GM12878 (cell line): ENCODE measurements at regions not wholly inside any gene's neighbourhood (a gene's known extent, or its start where the extent isn't known, plus 50 kb on each side); places are given as distances from the start of the nearest gene placed in this dataset.

Experiments used
- ATAC-seq: fragments of 200-7000 bp; cut with Tn5 transposase; 3 replicates; pipeline ENCODE4 v1.9.1; 2020; ENCODE audit warnings: mild to moderate bottlenecking, moderate library complexity
- BruUV-seq: library from RNA; stranded (reverse); fragments of 400-500 nt; replicated peaks from 2 replicates; lab custom pipeline; 2021; lab: Mats Ljungman, UMichigan
- CTCF ChIA-PET: fragments of 300-600 bp; sonication (Branson Sonifier 250); formaldehyde crosslinking; extraction: SDS; loops from one replicate; lab custom pipeline; 2021; ENCODE audit warnings: inconsistent platforms; lab: Yijun Ruan, JAX
- POLR2A ChIA-PET: fragments of 350-600 bp; formaldehyde crosslinking; extraction: SDS; loops from one replicate; lab custom pipeline; 2021; ENCODE audit warnings: inconsistent platforms; lab: Charles Lee
- RAD21 ChIA-PET: fragments of 300-600 bp; sonication (Branson Sonifier 250); formaldehyde crosslinking; loops from one replicate; lab custom pipeline; 2023; ENCODE audit warnings: antibody characterized with exemption; ENCODE audit not compliant: unreplicated experiment; lab: Charles Lee
- SMC1A ChIA-PET: fragments of 300-600 bp; sonication (Branson Sonifier 250); formaldehyde crosslinking; loops from one replicate; lab custom pipeline; 2023; ENCODE audit not compliant: unreplicated experiment, uncharacterized antibody; lab: Charles Lee
- DNase-seq: peaks from one replicate; pipeline ENCODE4 v3.0.0-alpha.2; 2011; ENCODE audit warnings: low read depth, low spot score
- FAIRE-seq: peaks from 3 replicates; lab custom pipeline; 2011; peaks lifted over from hg19 to GRCh38; lab: Jason Lieb, UNC
- H2AFZ ChIP-seq: 2 replicates; pipeline ENCODE4 v1.6.0; 2011; ENCODE audit warnings: low read depth, low read length, control low read depth; ENCODE audit not compliant: control insufficient read depth
- H3K27ac ChIP-seq: 2 replicates; pipeline ENCODE4 v1.5.1; 2011; ENCODE audit warnings: control low read depth; ENCODE audit not compliant: control insufficient read depth, insufficient read depth
- H3K27me3 ChIP-seq, 2 experiments: replicated peaks in 1 of 2; 2 replicates each; pipeline versions ENCODE4 v1.6.0 to v1.6.1; 2011; ENCODE audit warnings: low read length in 1 of 2; ENCODE audit not compliant: control insufficient read depth in 2 of 2, insufficient read depth in 2 of 2
- H3K36me3 ChIP-seq, 2 experiments: 2 replicates each; pipeline ENCODE4 v1.5.1; 2011; ENCODE audit warnings: low read length in 1 of 2; ENCODE audit not compliant: control insufficient read depth in 2 of 2, insufficient read depth in 2 of 2
- H3K4me1 ChIP-seq: 2 replicates; pipeline ENCODE4 v1.6.1; 2011; ENCODE audit warnings: mild to moderate bottlenecking, low read length, moderate library complexity, mixed read lengths; ENCODE audit not compliant: control insufficient read depth, insufficient read depth
- H3K4me2 ChIP-seq: 2 replicates; pipeline ENCODE4 v1.6.0; 2011; ENCODE audit warnings: control low read depth; ENCODE audit not compliant: control insufficient read depth, insufficient read depth
- H3K4me3 ChIP-seq: fragments of 200-600 bp; sonication (generic); 2 replicates; pipeline ENCODE4 v1.5.1; 2016
- H3K79me2 ChIP-seq: 2 replicates; pipeline ENCODE4 v1.6.0; 2011; ENCODE audit warnings: low read length; ENCODE audit not compliant: control insufficient read depth, insufficient read depth
- H3K9ac ChIP-seq: 2 replicates; pipeline ENCODE4 v1.8.0; 2011; ENCODE audit warnings: low read length, control low read depth, mixed read lengths; ENCODE audit not compliant: control insufficient read depth, insufficient read depth
- H3K9me3 ChIP-seq: replicated peaks from 3 replicates; pipeline ENCODE4 v1.5.1; 2011; ENCODE audit warnings: mild to moderate bottlenecking, low read length; ENCODE audit not compliant: control insufficient read depth, insufficient read depth
- H4K20me1 ChIP-seq: 2 replicates; pipeline ENCODE4 v1.6.0; 2011; ENCODE audit not compliant: control insufficient read depth, insufficient read depth
- BRCA1 ChIP-seq: IDR thresholded peaks from 2 replicates; pipeline ENCODE4 v1.6.1; 2011; ENCODE audit warnings: low read depth, low read length, improper control_type of control experiment
- IKZF2 ChIP-seq, 2 experiments: fragments of 450-650 bp; IDR thresholded peaks; 2 replicates each; pipeline ENCODE4 v1.6.1; 2017; ENCODE audit warnings: mild to moderate bottlenecking in 2 of 2, moderate library complexity in 2 of 2
- JUNB ChIP-seq: IDR thresholded peaks from 2 replicates; pipeline ENCODE4 v1.6.1; 2016; ENCODE audit warnings: antibody characterized with exemption, mild to moderate bottlenecking
- NFIC ChIP-seq: IDR thresholded peaks from 2 replicates; pipeline ENCODE4 v1.6.1; 2012; ENCODE audit warnings: low read depth, mild to moderate bottlenecking, inconsistent platforms, low read length, moderate library complexity
- NFYA ChIP-seq: IDR thresholded peaks from 2 replicates; pipeline ENCODE4 v1.6.1; 2011; ENCODE audit warnings: low read depth, mild to moderate bottlenecking, low read length, improper control_type of control experiment, borderline replicate concordance
- NKRF ChIP-seq: fragments of 450-650 bp; conservative IDR thresholded peaks from 2 replicates; pipeline ENCODE4 v1.6.1; 2017; ENCODE audit warnings: mild to moderate bottlenecking, moderate library complexity
- PKNOX1 ChIP-seq: fragments of 450-650 bp; IDR thresholded peaks from 2 replicates; pipeline ENCODE4 v1.6.1; 2016; ENCODE audit warnings: mild to moderate bottlenecking
- POLR2A ChIP-seq: IDR thresholded peaks from 2 replicates; pipeline ENCODE4 v1.6.1; 2011; ENCODE audit warnings: low read depth, mild to moderate bottlenecking, low read length
- RAD51 ChIP-seq: fragments of 450-650 bp; IDR thresholded peaks from 2 replicates; pipeline ENCODE4 v1.6.1; 2016; ENCODE audit warnings: moderate library complexity, mild to moderate bottlenecking, inconsistent platforms
- RFX5 ChIP-seq: IDR thresholded peaks from 2 replicates; pipeline ENCODE4 v1.6.1; 2011; ENCODE audit warnings: low read depth, low read length, improper control_type of control experiment
- STAT3 ChIP-seq: IDR thresholded peaks from 2 replicates; pipeline ENCODE4 v1.6.1; 2011; ENCODE audit warnings: low read depth, low read length, improper control_type of control experiment
- TBL1XR1 ChIP-seq: IDR thresholded peaks from 2 replicates; pipeline ENCODE4 v1.6.1; 2012; ENCODE audit warnings: low read depth, low read length, improper control_type of control experiment
- WRNIP1 ChIP-seq: IDR thresholded peaks from 2 replicates; pipeline ENCODE4 v1.6.1; 2011; ENCODE audit warnings: low read depth, low read length, improper control_type of control experiment, borderline replicate concordance
- YBX1 ChIP-seq: fragments of 450-650 bp; IDR thresholded peaks from 2 replicates; pipeline ENCODE4 v1.6.1; 2016; ENCODE audit warnings: antibody characterized with exemption
- ZBTB11 ChIP-seq: fragments of 450-650 bp; formaldehyde crosslinking; IDR thresholded peaks from 2 replicates; pipeline ENCODE4 v1.5.0; 2022; ENCODE audit warnings: mild to moderate bottlenecking, missing genetic modification characterization
- ZBTB40 ChIP-seq: fragments of 450-650 bp; IDR thresholded peaks from 2 replicates; pipeline ENCODE4 v1.6.1; 2016; ENCODE audit warnings: mild to moderate bottlenecking, moderate library complexity, borderline replicate concordance
- in situ Hi-C: fragments of 300-500 bp; cut with MboI; formaldehyde crosslinking; loops from 9 replicates; pipeline ENCODE4 v1.14.3; 2018; ENCODE audit warnings: mixed read lengths
- intact Hi-C: fragments of 100-400 bp; cut with micrococcal nuclease; formaldehyde crosslinking; loops from one replicate; pipeline ENCODE4 v1.14.2; 2022; ENCODE audit not compliant: unreplicated experiment

- no peak for TF ChIP-seq POLR2A
These were observed 210.3 kb downstream of the RFPL4B start (continued) for GRCh38 chr6:112557435-112557834.

- H3K4me2 ChIP-seq = no peak overlapping the region
- no peaks in the 10 kb centered on the region for H3K4me1 ChIP-seq
- ChIA-PET SMC1A (no interaction called here), POLR2A (no interaction called here), CTCF (no interaction called here), RAD21 (no interaction called here)
- no peak overlapping the region for H3K4me3 ChIP-seq
- no peaks in the 10 kb centered on the region for H3K79me2 ChIP-seq
- no peaks in the 10 kb centered on the region for H3K9me3 ChIP-seq
- intact Hi-C loops = no loop called here
- BruUV-seq = no TSS peak
- no peaks in the 10 kb centered on the region for H4K20me1 ChIP-seq
- H3K36me3 ChIP-seq = no peaks in the 10 kb centered on the region
- FAIRE-seq (no peak), DNase-seq (no peak), ATAC-seq (no peak)
- no peak overlapping the region for H3K27ac ChIP-seq
- in situ Hi-C loops = no loop called here
- no peak overlapping the region for H3K9ac ChIP-seq
- no peak overlapping the region for H2AFZ ChIP-seq
- H3K27me3 ChIP-seq = no peaks in the 10 kb centered on the region
- TF ChIP-seq WRNIP1 (no peak), NKRF (no peak), TBL1XR1 (no peak), PKNOX1 (no peak), RFX5 (no peak), YBX1 (no peak), STAT3 (no peak), RAD51 (no peak), JUNB (no peak), BRCA1 (no peak), NFYA (no peak), NFIC (no peak), IKZF2 (IDR thresholded peaks at IDR 0.05) (no peak), ZBTB11 (CRISPR knock-in tag) (no peak), ZBTB40 (no peak)
These were observed 210.8 kb downstream of the RFPL4B start for GRCh38 chr6:112557961-112558360.
